ENCODE measurements at regions not wholly inside any gene's neighbourhood (a gene's known extent, or its start where the extent isn't known, plus 50 kb on each side); places are given as distances from the start of the nearest gene placed in this dataset.

GRCh38 chr10:8719971-8720370 is 665.5 kb downstream of the GATA3 start:
- Mint-ChIP-seq H3K4me1 (no peaks in the 10 kb centered on the region), H3K27ac (no peak overlapping the region), H3K36me3 (no peaks in the 10 kb centered on the region), H3K27me3 (no peaks in the 10 kb centered on the region), H3K4me3 (no peak overlapping the region), H3K9me3 (peaks cover 21% of the 10 kb centered on the region)
- ATAC-seq = no peak

GRCh38 chr10:8721650-8722049 is 667.2 kb downstream of the GATA3 start:
- Mint-ChIP-seq H3K27me3 (no peaks in the 10 kb centered on the region), H3K36me3 (no peaks in the 10 kb centered on the region), H3K4me3 (no peak overlapping the region), H3K4me1 (no peaks in the 10 kb centered on the region), H3K9me3 (peaks cover 14% of the 10 kb centered on the region), H3K27ac (no peak overlapping the region)
- no peak for ATAC-seq

- no peak overlapping the region for H3K4me3 Mint-ChIP-seq
- no peaks in the 10 kb centered on the region for H3K4me1 Mint-ChIP-seq
- H3K36me3 Mint-ChIP-seq = no peaks in the 10 kb centered on the region
- no peaks in the 10 kb centered on the region for H3K27me3 Mint-ChIP-seq
- H3K9me3 Mint-ChIP-seq = peaks cover 17% of the 10 kb centered on the region
- no peak for ATAC-seq
- H3K27ac Mint-ChIP-seq = no peak overlapping the region
Measured at GRCh38 chr10:8722835-8723234, 668.3 kb downstream of the GATA3 start.

- H3K27me3 Mint-ChIP-seq = no peaks in the 10 kb centered on the region
Measured at GRCh38 chr10:8725343-8725742, 670.9 kb downstream of the GATA3 start.

GRCh38 chr10:8726084-8726778 is 671.7 kb downstream of the GATA3 start:
- no peaks in the 10 kb centered on the region for H3K4me1 Mint-ChIP-seq
- no peak for ATAC-seq
- peaks cover 3% of the 10 kb centered on the region for H3K9me3 Mint-ChIP-seq
- no peak overlapping the region for H3K27ac Mint-ChIP-seq
- no peaks in the 10 kb centered on the region for H3K36me3 Mint-ChIP-seq
- no peak overlapping the region for H3K4me3 Mint-ChIP-seq
- no peaks in the 10 kb centered on the region for H3K27me3 Mint-ChIP-seq

More at GRCh38 chr10:8725343-8725742, 670.9 kb downstream of the GATA3 start:
- Mint-ChIP-seq H3K4me1 (no peaks in the 10 kb centered on the region), H3K9me3 (peaks cover 3% of the 10 kb centered on the region), H3K27ac (no peak overlapping the region), H3K36me3 (no peaks in the 10 kb centered on the region), H3K4me3 (no peak overlapping the region)
- no peak for ATAC-seq

- Mint-ChIP-seq H3K4me1 (no peaks in the 10 kb centered on the region), H3K36me3 (no peaks in the 10 kb centered on the region), H3K4me3 (no peak overlapping the region), H3K27ac (no peak overlapping the region), H3K27me3 (no peaks in the 10 kb centered on the region), H3K9me3 (peaks cover 3% of the 10 kb centered on the region)
- ATAC-seq = no peak
Measured at GRCh38 chr10:8726779-8727084, 672.2 kb downstream of the GATA3 start.

- no peaks in the 10 kb centered on the region for H3K27me3 Mint-ChIP-seq
- no peak for ATAC-seq
- H3K9me3 Mint-ChIP-seq = peaks cover 8% of the 10 kb centered on the region
- no peak overlapping the region for H3K27ac Mint-ChIP-seq
- no peaks in the 10 kb centered on the region for H3K36me3 Mint-ChIP-seq
- H3K4me3 Mint-ChIP-seq = no peak overlapping the region
- no peaks in the 10 kb centered on the region for H3K4me1 Mint-ChIP-seq
Measured at GRCh38 chr10:8731121-8732095, 676.9 kb downstream of the GATA3 start.

GRCh38 chr10:8738987-8739386 is 684.5 kb downstream of the GATA3 start:
- Mint-ChIP-seq H3K9me3 (peaks cover 5% of the 10 kb centered on the region), H3K36me3 (no peaks in the 10 kb centered on the region), H3K4me1 (no peaks in the 10 kb centered on the region), H3K27ac (no peak overlapping the region), H3K27me3 (no peaks in the 10 kb centered on the region), H3K4me3 (no peak overlapping the region)
- ATAC-seq = no peak

GRCh38 chr10:8752146-8752843 is 697.8 kb downstream of the GATA3 start:
- Mint-ChIP-seq H3K4me3 (no peak overlapping the region), H3K27ac (no peak overlapping the region), H3K36me3 (no peaks in the 10 kb centered on the region), H3K9me3 (peaks cover 6% of the 10 kb centered on the region), H3K4me1 (no peaks in the 10 kb centered on the region), H3K27me3 (no peaks in the 10 kb centered on the region)
- no peak for ATAC-seq

- Mint-ChIP-seq H3K4me3 (no peak overlapping the region), H3K27ac (no peak overlapping the region), H3K9me3 (peaks cover 6% of the 10 kb centered on the region), H3K4me1 (no peaks in the 10 kb centered on the region), H3K27me3 (no peaks in the 10 kb centered on the region), H3K36me3 (no peaks in the 10 kb centered on the region)
- ATAC-seq = no peak
Measured at GRCh38 chr10:8758029-8758428, 703.5 kb downstream of the GATA3 start.

GRCh38 chr10:8766899-8767298 is 712.4 kb downstream of the GATA3 start:
- no peaks in the 10 kb centered on the region for H3K4me1 Mint-ChIP-seq
- H3K27me3 Mint-ChIP-seq = no peaks in the 10 kb centered on the region
- no peak for ATAC-seq
- H3K4me3 Mint-ChIP-seq = no peak overlapping the region
- H3K27ac Mint-ChIP-seq = no peak overlapping the region
- no peaks in the 10 kb centered on the region for H3K36me3 Mint-ChIP-seq
- no peaks in the 10 kb centered on the region for H3K9me3 Mint-ChIP-seq

- H3K27me3 Mint-ChIP-seq = no peaks in the 10 kb centered on the region
- no peak for ATAC-seq
- H3K9me3 Mint-ChIP-seq = no peaks in the 10 kb centered on the region
- no peaks in the 10 kb centered on the region for H3K4me1 Mint-ChIP-seq
- no peaks in the 10 kb centered on the region for H3K36me3 Mint-ChIP-seq
- no peak overlapping the region for H3K27ac Mint-ChIP-seq
- no peak overlapping the region for H3K4me3 Mint-ChIP-seq
Measured at GRCh38 chr10:8767591-8767990, 713.1 kb downstream of the GATA3 start.

GRCh38 chr10:8768341-8768740 is 713.9 kb downstream of the GATA3 start:
- no peaks in the 10 kb centered on the region for H3K27me3 Mint-ChIP-seq
- no peaks in the 10 kb centered on the region for H3K36me3 Mint-ChIP-seq
- H3K4me1 Mint-ChIP-seq = no peaks in the 10 kb centered on the region
- no peak overlapping the region for H3K4me3 Mint-ChIP-seq
- H3K9me3 Mint-ChIP-seq = no peaks in the 10 kb centered on the region
- H3K27ac Mint-ChIP-seq = no peak overlapping the region
- ATAC-seq = no peak

- H3K36me3 Mint-ChIP-seq = no peaks in the 10 kb centered on the region
- no peaks in the 10 kb centered on the region for H3K27me3 Mint-ChIP-seq
- ATAC-seq = no peak
- no peak overlapping the region for H3K27ac Mint-ChIP-seq
- no peaks in the 10 kb centered on the region for H3K4me1 Mint-ChIP-seq
- H3K4me3 Mint-ChIP-seq = no peak overlapping the region
- H3K9me3 Mint-ChIP-seq = no peaks in the 10 kb centered on the region
Measured at GRCh38 chr10:8768852-8769251, 714.4 kb downstream of the GATA3 start.

GRCh38 chr10:8776926-8777622 is 722.6 kb downstream of the GATA3 start:
- H3K27ac Mint-ChIP-seq = no peak overlapping the region
- H3K9me3 Mint-ChIP-seq = no peaks in the 10 kb centered on the region

More at GRCh38 chr10:8776926-8777622, 722.6 kb downstream of the GATA3 start:
- no peak for ATAC-seq
- Mint-ChIP-seq H3K36me3 (no peaks in the 10 kb centered on the region), H3K27me3 (no peaks in the 10 kb centered on the region), H3K4me3 (no peak overlapping the region), H3K4me1 (no peaks in the 10 kb centered on the region)

Data from stimulated activated memory B cell treated with anti-CD40 and anti-IgM and Interleukin-4, amounts not matched to agents 10 μg/mL and 1 μg/mL and 100 μg/mL, for 72 hours (primary cell).